OCI-LY1 (cell line): ENCODE measurements at regions not wholly inside any gene's neighbourhood (a gene's known extent, or its start where the extent isn't known, plus 50 kb on each side); places are given as distances from the start of the nearest gene placed in this dataset.

Experiments used
- H2AFZ ChIP-seq: fragments of 200-600 bp; sonication (generic), shearing (Covaris generic); 2 replicates; pipeline ENCODE4 v1.6.0; 2014; ENCODE audit warnings: antibody characterized with exemption, mild to moderate bottlenecking, low read length
- H3F3A ChIP-seq: fragments of 200-600 bp; sonication (generic), shearing (Covaris generic); 2 replicates; pipeline ENCODE4 v1.6.0; 2014; ENCODE audit warnings: mild to moderate bottlenecking, antibody characterized with exemption, low read length, moderate library complexity; ENCODE audit not compliant: insufficient read depth
- H3K27ac ChIP-seq: fragments of 200-600 bp; sonication (generic); 2 replicates; pipeline ENCODE4 v1.5.1; 2014; ENCODE audit warnings: low read length, mixed run types, mild to moderate bottlenecking, low read depth; ENCODE audit not compliant: poor library complexity, severe bottlenecking
- H3K27me3 ChIP-seq: fragments of 200-600 bp; sonication (generic); 2 replicates; pipeline ENCODE4 v1.6.0; 2014; ENCODE audit warnings: antibody characterized with exemption, mild to moderate bottlenecking, low read length, moderate library complexity; ENCODE audit not compliant: insufficient read depth
- H3K36me3 ChIP-seq: fragments of 200-600 bp; sonication (generic); 2 replicates; pipeline ENCODE4 v1.6.1; 2014; ENCODE audit warnings: mild to moderate bottlenecking, antibody characterized with exemption, low read length, moderate library complexity, mixed read lengths; ENCODE audit not compliant: insufficient read depth
- H3K4me1 ChIP-seq: fragments of 200-600 bp; sonication (generic); 2 replicates; pipeline ENCODE4 v1.5.1; 2014; ENCODE audit warnings: mild to moderate bottlenecking, low read length, moderate library complexity; ENCODE audit not compliant: insufficient read depth, severe bottlenecking
- H3K4me2 ChIP-seq: fragments of 200-600 bp; sonication (generic), shearing (Covaris generic); 2 replicates; pipeline ENCODE4 v1.6.1; 2014; ENCODE audit warnings: low read length
- H3K4me3 ChIP-seq: fragments of 200-600 bp; sonication (generic); 2 replicates; pipeline ENCODE4 v1.5.1; 2014; ENCODE audit warnings: low read length, low read depth, mild to moderate bottlenecking, mixed read lengths; ENCODE audit not compliant: poor library complexity, severe bottlenecking
- H3K79me2 ChIP-seq: fragments of 200-600 bp; shearing (Covaris generic); 2 replicates; pipeline ENCODE4 v1.6.1; 2016; ENCODE audit warnings: mixed run types, low read length, mixed read lengths; ENCODE audit not compliant: insufficient read depth
- H3K9ac ChIP-seq: fragments of 200-600 bp; sonication (generic), shearing (Covaris generic); 2 replicates; pipeline ENCODE4 v1.6.1; 2014; ENCODE audit warnings: mild to moderate bottlenecking, low read length, mixed read lengths
- H3K9me2 ChIP-seq: fragments of 200-600 bp; sonication (generic), shearing (Covaris generic); 2 replicates; pipeline ENCODE4 v1.6.1; 2014; ENCODE audit warnings: low read depth, mild to moderate bottlenecking, low read length, mixed read lengths
- H3K9me3 ChIP-seq: fragments of 200-600 bp; shearing (Covaris generic); 2 replicates; pipeline ENCODE4 v1.6.1; 2014; ENCODE audit warnings: low read length, mixed read lengths
- H4K20me1 ChIP-seq: fragments of 200-600 bp; sonication (generic), shearing (Covaris generic); 2 replicates; pipeline ENCODE4 v1.6.0; 2016; ENCODE audit warnings: mild to moderate bottlenecking, low read length; ENCODE audit not compliant: insufficient read depth
- CTCF ChIP-seq: fragments of 200-600 bp; sonication (generic), shearing (Covaris generic); IDR thresholded peaks from 2 replicates; pipeline ENCODE4 v1.5.1; 2017; ENCODE audit warnings: mild to moderate bottlenecking, antibody characterized with exemption, low read length, moderate library complexity, mixed read lengths
- EZH2 ChIP-seq: fragments of 200-600 bp; sonication (generic), shearing (Covaris generic); IDR thresholded peaks from 2 replicates; pipeline ENCODE4 v1.8.0; 2017; ENCODE audit warnings: borderline replicate concordance, mixed run types, mild to moderate bottlenecking, antibody characterized with exemption, low read length, moderate library complexity, mixed read lengths

DNA sequence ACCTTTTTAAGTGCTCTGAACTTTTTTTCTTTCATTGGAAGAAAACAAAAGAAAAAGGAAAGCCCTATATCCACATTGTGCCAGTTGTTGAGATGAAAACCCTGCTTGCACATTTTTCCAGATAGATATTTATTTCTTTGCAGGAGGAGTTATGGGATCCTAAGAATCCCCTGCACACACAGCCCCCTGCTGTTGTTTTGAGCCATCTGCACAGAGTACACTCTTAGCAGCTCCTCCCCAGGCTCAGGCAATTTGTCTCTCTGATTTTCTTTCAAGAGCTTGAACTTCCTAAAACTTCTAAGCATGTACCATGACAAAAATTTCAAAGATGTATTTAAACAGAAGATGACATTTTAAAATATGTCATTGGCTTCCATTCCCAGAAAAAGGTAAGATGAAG, 436.9 kb downstream of the METTL4 start:
- H3K9me2 ChIP-seq = no peaks in the 10 kb centered on the region
- no peaks in the 10 kb centered on the region for H3K79me2 ChIP-seq
- no peak for TF ChIP-seq CTCF
- H3K4me3 ChIP-seq = no peak overlapping the region
- H3K27ac ChIP-seq = no peak overlapping the region
- H3K9me3 ChIP-seq = no peaks in the 10 kb centered on the region
- no peak overlapping the region for H2AFZ ChIP-seq
- H3K4me2 ChIP-seq = no peak overlapping the region
- H3K4me1 ChIP-seq = no peaks in the 10 kb centered on the region
- no peaks in the 10 kb centered on the region for H4K20me1 ChIP-seq
- no peaks in the 10 kb centered on the region for H3F3A ChIP-seq
- H3K27me3 ChIP-seq = no peaks in the 10 kb centered on the region
- no peaks in the 10 kb centered on the region for H3K36me3 ChIP-seq
- H3K9ac ChIP-seq = no peak overlapping the region

DNA sequence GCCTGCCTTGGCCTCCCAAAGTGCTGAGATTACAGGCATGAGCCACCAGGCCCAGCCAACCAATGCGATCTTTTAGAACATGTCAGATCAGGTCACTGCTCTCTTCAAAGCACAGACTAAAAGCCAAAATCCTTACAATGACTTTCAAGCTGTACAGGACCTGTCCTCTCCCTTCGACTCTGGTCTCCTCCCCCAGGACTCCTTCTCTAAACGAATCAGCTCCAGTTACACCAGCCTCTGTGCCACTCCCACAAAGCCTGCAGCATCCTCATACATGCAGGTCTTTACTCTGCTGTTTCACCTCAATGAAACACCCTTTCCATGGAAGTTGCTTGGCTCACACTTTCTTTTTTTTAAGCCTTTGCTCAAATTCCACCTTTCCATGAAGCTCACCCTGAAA, 436.0 kb downstream of the METTL4 start:
- Histone ChIP-seq H3K9me3 (no peaks in the 10 kb centered on the region), H3K27ac (no peak overlapping the region), H3K79me2 (no peaks in the 10 kb centered on the region), H3K4me2 (no peak overlapping the region), H3K4me3 (no peak overlapping the region), H3K9ac (no peak overlapping the region), H3K36me3 (no peaks in the 10 kb centered on the region), H4K20me1 (no peaks in the 10 kb centered on the region), H3K27me3 (no peaks in the 10 kb centered on the region), H2AFZ (no peak overlapping the region), H3F3A (no peaks in the 10 kb centered on the region), H3K4me1 (no peaks in the 10 kb centered on the region), H3K9me2 (no peaks in the 10 kb centered on the region)
- TF ChIP-seq EZH2 = no peak
- no peak for TF ChIP-seq CTCF

DNA sequence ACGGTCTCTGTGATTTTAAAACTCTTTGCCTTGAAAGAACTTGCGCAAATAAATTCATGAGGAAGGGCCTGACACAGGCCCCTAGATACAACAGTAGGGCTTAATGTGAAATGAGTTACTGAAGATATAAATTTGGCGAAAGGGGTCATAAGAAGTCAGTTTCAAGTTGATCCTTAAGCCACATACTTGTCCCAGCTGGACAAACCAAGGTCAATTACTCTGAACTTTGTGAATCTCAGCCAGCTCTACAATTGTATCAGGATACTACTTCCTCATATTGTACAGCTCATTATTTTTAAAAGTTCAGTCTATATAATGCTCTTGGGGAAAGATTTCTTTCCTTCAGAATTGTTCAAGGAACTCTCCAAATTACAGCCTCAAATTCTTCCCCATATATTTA, 432.8 kb downstream of the METTL4 start:
- no peaks in the 10 kb centered on the region for H3K9me2 ChIP-seq
- TF ChIP-seq CTCF = no peak
- no peak for TF ChIP-seq EZH2
- no peak overlapping the region for H3K27ac ChIP-seq
- H3K79me2 ChIP-seq = no peaks in the 10 kb centered on the region
- no peak overlapping the region for H3K4me3 ChIP-seq
- no peak overlapping the region for H3K9ac ChIP-seq
- H3F3A ChIP-seq = no peaks in the 10 kb centered on the region
- H3K36me3 ChIP-seq = no peaks in the 10 kb centered on the region
- H3K9me3 ChIP-seq = no peaks in the 10 kb centered on the region
- no peaks in the 10 kb centered on the region for H4K20me1 ChIP-seq
- H3K27me3 ChIP-seq = no peaks in the 10 kb centered on the region
- H3K4me2 ChIP-seq = no peak overlapping the region
- no peak overlapping the region for H2AFZ ChIP-seq
- H3K4me1 ChIP-seq = no peaks in the 10 kb centered on the region
